H9 (cell line): ENCODE measurements at regions not wholly inside any gene's neighbourhood (a gene's known extent, or its start where the extent isn't known, plus 50 kb on each side); places are given as distances from the start of the nearest gene placed in this dataset.

Experiments used
- DNase-seq: peaks from one replicate; pipeline ENCODE4 v3.0.0-alpha.2; 2017
- H2AFZ ChIP-seq: one replicate; pipeline ENCODE4 v1.6.1; 2013; ENCODE audit warnings: mild to moderate bottlenecking, low read length, control low read depth, moderate library complexity
- H2AK5ac ChIP-seq: 2 replicates; pipeline ENCODE4 v1.6.1; 2013; ENCODE audit warnings: low read length, control low read depth, mixed read lengths; ENCODE audit not compliant: insufficient read length
- H2BK120ac ChIP-seq: one replicate; pipeline ENCODE4 v1.6.1; 2013; ENCODE audit warnings: low read depth, mild to moderate bottlenecking, low read length, control low read depth, inconsistent platforms; ENCODE audit not compliant: poor library complexity, severe bottlenecking
- H2BK12ac ChIP-seq: 2 replicates; pipeline ENCODE4 v1.6.1; 2013; ENCODE audit warnings: low read length, control low read depth, mixed read lengths, low read depth; ENCODE audit not compliant: insufficient read length
- H2BK15ac ChIP-seq: 2 replicates; pipeline ENCODE4 v1.6.1; 2013; ENCODE audit warnings: low read depth, low read length, control low read depth
- H2BK20ac ChIP-seq: one replicate; pipeline ENCODE4 v1.6.1; 2013; ENCODE audit warnings: low read depth, mild to moderate bottlenecking, low read length, control low read depth, inconsistent platforms; ENCODE audit not compliant: poor library complexity, severe bottlenecking
- H2BK5ac ChIP-seq: 2 replicates; pipeline ENCODE4 v1.6.1; 2013; ENCODE audit warnings: low read length, control low read depth, mixed read lengths; ENCODE audit not compliant: insufficient read length
- H3K14ac ChIP-seq: 2 replicates; pipeline ENCODE4 v1.6.1; 2013; ENCODE audit warnings: low read length, control low read depth; ENCODE audit not compliant: insufficient read depth
- H3K18ac ChIP-seq: 2 replicates; pipeline ENCODE4 v1.6.1; 2013; ENCODE audit warnings: low read depth, mild to moderate bottlenecking, mixed read lengths, low read length, control low read depth; ENCODE audit not compliant: insufficient read length
- H3K23ac ChIP-seq: 2 replicates; pipeline ENCODE4 v1.6.1; 2013; ENCODE audit warnings: low read length, control low read depth, mixed read lengths, low read depth; ENCODE audit not compliant: insufficient read length
- H3K23me2 ChIP-seq: 2 replicates; pipeline ENCODE4 v1.6.1; 2013; ENCODE audit warnings: low read depth, mild to moderate bottlenecking, mixed read lengths, low read length, control low read depth; ENCODE audit not compliant: insufficient read length, poor library complexity, severe bottlenecking
- H3K27ac ChIP-seq: 2 replicates; pipeline ENCODE4 v1.5.1; 2013; ENCODE audit warnings: low read length, control low read depth, mixed read lengths, low read depth; ENCODE audit not compliant: insufficient read length
- H3K27me3 ChIP-seq: 2 replicates; pipeline ENCODE4 v1.6.1; 2013; ENCODE audit warnings: low read length, control low read depth, inconsistent platforms; ENCODE audit not compliant: insufficient read depth
- H3K4ac ChIP-seq: 2 replicates; pipeline ENCODE4 v1.6.1; 2013; ENCODE audit warnings: low read depth, mild to moderate bottlenecking, control low read depth, inconsistent platforms, low read length, moderate library complexity
- H3K4me1 ChIP-seq: 2 replicates; pipeline ENCODE4 v1.6.1; 2013; ENCODE audit warnings: low read length, control low read depth, inconsistent platforms; ENCODE audit not compliant: insufficient read depth
- H3K4me2 ChIP-seq: 2 replicates; pipeline ENCODE4 v1.6.1; 2013; ENCODE audit warnings: low read length, control low read depth, mixed read lengths; ENCODE audit not compliant: insufficient read length, insufficient read depth
- H3K56ac ChIP-seq: 2 replicates; pipeline ENCODE4 v1.6.1; 2013; ENCODE audit warnings: low read depth, mild to moderate bottlenecking, mixed read lengths, low read length, control low read depth; ENCODE audit not compliant: insufficient read length
- H3K79me1 ChIP-seq: 2 replicates; pipeline ENCODE4 v1.6.1; 2013; ENCODE audit warnings: low read depth, mild to moderate bottlenecking, moderate library complexity, low read length, control low read depth, inconsistent platforms; ENCODE audit not compliant: insufficient read depth, poor library complexity, severe bottlenecking
- H3K79me2 ChIP-seq: 2 replicates; pipeline ENCODE4 v1.6.1; 2013; ENCODE audit warnings: low read length, control low read depth, inconsistent platforms; ENCODE audit not compliant: insufficient read depth
- H3K9ac ChIP-seq: 2 replicates; pipeline ENCODE4 v1.6.1; 2013; ENCODE audit warnings: low read length, control low read depth, mixed read lengths; ENCODE audit not compliant: insufficient read length; ENCODE audit errors: extremely low read depth
- H3K9me3 ChIP-seq: one replicate; pipeline ENCODE4 v1.6.1; 2013; ENCODE audit warnings: low read depth, low read length, inconsistent platforms; ENCODE audit not compliant: control insufficient read depth
- H3T11ph ChIP-seq: one replicate; pipeline ENCODE4 v1.6.1; 2013; ENCODE audit warnings: mild to moderate bottlenecking, low read length, control low read depth, inconsistent platforms
- H4K20me1 ChIP-seq: one replicate; pipeline ENCODE4 v1.6.1; 2013; ENCODE audit not compliant: control insufficient read depth, insufficient read length, insufficient read depth
- H4K5ac ChIP-seq: 2 replicates; pipeline ENCODE4 v1.6.1; 2013; ENCODE audit warnings: low read depth, mild to moderate bottlenecking, mixed read lengths, low read length, control low read depth; ENCODE audit not compliant: insufficient read length
- H4K8ac ChIP-seq: replicated peaks from 2 replicates; pipeline ENCODE4 v1.6.1; 2013; ENCODE audit warnings: low read length, control low read depth, mixed read lengths, low read depth; ENCODE audit not compliant: insufficient read length
- H4K91ac ChIP-seq: 2 replicates; pipeline ENCODE4 v1.6.1; 2013; ENCODE audit warnings: low read depth, mild to moderate bottlenecking, moderate library complexity, mixed read lengths, low read length, control low read depth; ENCODE audit not compliant: insufficient read length
- H3K27ac Mint-ChIP-seq, 3 experiments: 2 replicates in 2 of 3; 3 replicates in 1 of 3; pipeline ENCODE4 v1.8.0; 2020 to 2021; ENCODE audit warnings: mixed read lengths in 3 of 3, mild to moderate bottlenecking in 1 of 3, moderate library complexity in 1 of 3
- H3K27me3 Mint-ChIP-seq: 2 replicates; pipeline ENCODE4 v1.8.0; 2021; ENCODE audit warnings: low read depth, mild to moderate bottlenecking, moderate library complexity, mixed read lengths
- H3K36me3 Mint-ChIP-seq, 3 experiments: 2 replicates in 2 of 3; 3 replicates in 1 of 3; pipeline ENCODE4 v1.8.0; 2020 to 2021; ENCODE audit warnings: low read depth in 3 of 3, mixed read lengths in 3 of 3; ENCODE audit not compliant: insufficient read depth in 1 of 3
- H3K4me1 Mint-ChIP-seq, 2 experiments: 2 replicates each; pipeline ENCODE4 v1.8.0; 2020; ENCODE audit warnings: mixed read lengths in 2 of 2
- H3K4me3 Mint-ChIP-seq, 2 experiments: 2 replicates in 1 of 2; 3 replicates in 1 of 2; pipeline ENCODE4 v1.8.0; 2020 to 2021; ENCODE audit warnings: mild to moderate bottlenecking in 2 of 2, mixed read lengths in 2 of 2, moderate library complexity in 1 of 2
- H3K9me3 Mint-ChIP-seq, 2 experiments: 2 replicates in 1 of 2; 3 replicates in 1 of 2; pipeline ENCODE4 v1.8.0; 2020; ENCODE audit warnings: mild to moderate bottlenecking in 2 of 2, mixed read lengths in 2 of 2, moderate library complexity in 1 of 2
- CTCF ChIP-seq: fragments of 200-600 bp; sonication (generic); conservative IDR thresholded peaks from 3 replicates; pipeline ENCODE4 v1.8.0; 2021; ENCODE audit warnings: antibody characterized with exemption, mild to moderate bottlenecking
- WGBS: extraction: QIAGEN DNeasy Blood & Tissue Kit; methylation state at CpG from one replicate; pipeline ENCODE4 v1.1.7; 2013; ENCODE audit warnings: missing lambda C conversion rate, low lambda C conversion rate, mixed read lengths; ENCODE audit not compliant: insufficient read length; ENCODE audit errors: extremely low coverage; 5-methylcytosine and 5-hydroxymethylcytosine counted together

GRCh38 chr10:36728626-36729025, 396.8 kb upstream of the ANKRD30A start:
- Histone ChIP-seq H2BK20ac (no peak overlapping the region), H4K91ac (no peak overlapping the region), H4K20me1 (no peaks in the 10 kb centered on the region), H3K79me2 (no peaks in the 10 kb centered on the region), H2BK12ac (no peak overlapping the region), H2AK5ac (no peak overlapping the region), H4K8ac (no peak overlapping the region), H3K4me1 (no peaks in the 10 kb centered on the region), H3K4ac (no peak overlapping the region), H3K4me2 (no peak overlapping the region), H3K27me3 (no peaks in the 10 kb centered on the region), H2BK5ac (no peak overlapping the region), H3K9ac (no peak overlapping the region), H4K5ac (no peak overlapping the region), H3K9me3 (no peaks in the 10 kb centered on the region), H3K23ac (no peak overlapping the region), H3K18ac (no peak overlapping the region), H3T11ph (no peak overlapping the region), H2BK120ac (no peak overlapping the region), H3K23me2 (no peaks in the 10 kb centered on the region), H3K56ac (no peak overlapping the region), H3K14ac (no peak overlapping the region), H3K27ac (no peak overlapping the region), H2BK15ac (no peak overlapping the region), H3K79me1 (no peaks in the 10 kb centered on the region), H2AFZ (no peak overlapping the region)
- H3K27ac Mint-ChIP-seq, result no peak overlapping the region; a peak in 1 of 7 replicates
- peaks cover 0 to 8% of the 10 kb centered on the region in 2 experiments; a peak in 3 of 5 replicates for H3K9me3 Mint-ChIP-seq
- DNase-seq, result no peak
- peaks cover 11 to 14% of the 10 kb centered on the region in 2 experiments for H3K4me1 Mint-ChIP-seq
- no peak overlapping the region for H3K4me3 Mint-ChIP-seq
- H3K36me3 Mint-ChIP-seq, result peaks cover 0 to under 1% (median 0%) of the 10 kb centered on the region in 3 experiments; a peak in 4 of 7 replicates
- WGBS, result no CpG with 5 or more reads among the region's 2 CpGs
- TF ChIP-seq CTCF, result no peak
- H3K27me3 Mint-ChIP-seq, result no peaks in the 10 kb centered on the region
